ENCODE measurements at regions not wholly inside any gene's neighbourhood (a gene's known extent, or its start where the extent isn't known, plus 50 kb on each side); places are given as distances from the start of the nearest gene placed in this dataset.

GRCh38 chr12:111029305-111029704 is 108.9 kb upstream of the MYL2 start:
- no peak overlapping the region for H3K4me3 ChIP-seq (ENCODE audit: low read depth, low read length)
- DNase-seq (ENCODE audit: low read depth): no peak
- TF ChIP-seq CTCF (IDR thresholded peaks at IDR 0.05; ENCODE audit: low read depth, low read length, missing control alignments): no peak
- in situ Hi-C loops (cut with HindIII; ENCODE audit: low sequenced_read_pairs): loop anchor here (5.0 kb wide), 1 partner anchor 37 kb away; no protein-coding TSS in a partner anchor

DNA sequence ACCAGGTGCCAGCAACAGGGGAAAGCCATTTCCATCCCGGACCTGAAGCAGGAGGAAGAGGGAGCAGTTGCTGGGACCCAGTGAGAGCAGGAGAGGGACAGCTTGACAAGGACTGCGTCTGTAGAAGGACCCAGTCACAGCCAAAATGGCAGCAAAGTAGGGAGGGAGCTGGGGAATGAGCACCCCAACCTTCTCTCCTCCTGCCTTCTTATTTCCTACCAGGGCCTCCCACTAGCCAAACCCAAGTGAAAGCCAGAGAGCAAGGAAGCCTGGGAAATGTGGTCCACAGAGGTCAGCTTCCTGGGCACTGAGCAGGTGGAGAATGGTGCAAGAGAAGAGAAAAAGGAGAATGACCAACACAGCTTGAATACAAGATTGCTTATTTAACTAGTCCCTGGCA is 108.5 kb upstream of the MYL2 start:
- no peak for TF ChIP-seq CTCF (IDR thresholded peaks at IDR 0.05; ENCODE audit: low read depth, low read length, missing control alignments)
- no peak for DNase-seq (ENCODE audit: low read depth)
- in situ Hi-C loops (cut with HindIII; ENCODE audit: low sequenced_read_pairs): loop anchor here (5.0 kb wide), 1 partner anchor 37 kb away; no protein-coding TSS in a partner anchor
- H3K4me3 ChIP-seq (ENCODE audit: low read depth, low read length): no peak overlapping the region

DNA sequence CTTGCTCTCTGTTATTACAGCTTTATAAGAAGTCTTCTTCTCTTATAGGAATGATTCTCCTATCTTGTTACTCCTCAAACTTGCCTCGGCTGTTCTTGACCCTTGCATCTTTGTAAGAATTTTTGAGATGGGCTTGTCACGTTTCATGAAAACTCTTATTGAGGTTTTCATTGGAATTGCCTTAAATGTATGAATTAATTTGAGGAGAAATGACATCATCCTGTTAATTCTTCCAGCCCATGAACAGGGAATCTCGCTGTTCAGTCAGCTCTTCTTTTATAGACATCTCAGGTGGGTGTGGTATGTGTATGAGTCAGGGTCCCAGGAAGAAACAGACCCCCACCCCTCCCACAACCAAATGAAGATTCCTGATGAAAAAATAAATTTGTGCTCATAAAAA is 107.1 kb upstream of the MYL2 start:
- DNase-seq (ENCODE audit: low read depth): no peak
- H3K4me3 ChIP-seq (ENCODE audit: low read depth, low read length): no peak overlapping the region
- in situ Hi-C loops (cut with HindIII; ENCODE audit: low sequenced_read_pairs): loop anchor here (5.0 kb wide), 1 partner anchor 35 kb away; no protein-coding TSS in a partner anchor
- no peak for TF ChIP-seq CTCF (IDR thresholded peaks at IDR 0.05; ENCODE audit: low read depth, low read length, missing control alignments)

DNA sequence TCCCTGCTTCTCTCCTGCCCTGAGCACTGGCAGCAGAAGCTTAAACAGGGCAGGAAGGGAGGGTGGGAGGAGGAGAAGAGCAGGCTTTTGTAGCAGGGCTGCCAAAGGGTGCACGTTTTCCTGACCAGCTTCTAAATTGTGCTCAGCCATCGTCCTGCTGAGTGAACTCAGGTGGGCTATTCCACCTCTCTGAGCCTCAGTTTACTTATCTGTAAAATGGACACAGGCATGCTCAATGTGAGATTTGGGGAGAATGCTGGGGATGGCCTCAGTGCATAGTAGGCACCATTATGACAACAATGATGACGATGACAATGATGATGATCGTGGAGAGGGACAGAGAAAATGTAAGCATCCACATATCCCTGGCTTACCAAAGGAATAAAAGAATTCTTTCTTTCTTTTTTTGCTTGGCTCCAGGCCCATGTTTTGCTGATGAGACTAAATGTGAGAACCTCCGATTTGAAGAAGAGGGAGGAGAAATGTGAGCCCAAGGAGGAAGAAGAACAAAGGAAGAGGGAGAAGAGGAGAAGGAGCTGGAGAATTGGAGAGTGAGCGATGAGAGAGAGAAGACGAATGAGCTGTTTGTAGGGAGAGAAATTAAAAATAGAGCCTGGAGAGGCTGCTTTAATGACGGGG is 105.5 kb upstream of the MYL2 start:
- no peak for TF ChIP-seq CTCF (IDR thresholded peaks at IDR 0.05; ENCODE audit: low read depth, low read length, missing control alignments)
- in situ Hi-C loops (cut with HindIII; ENCODE audit: low sequenced_read_pairs): loop anchor here (5.0 kb wide), 1 partner anchor 34 kb away; no protein-coding TSS in a partner anchor
- no peak for DNase-seq (ENCODE audit: low read depth)
- H3K4me3 ChIP-seq (ENCODE audit: low read depth, low read length): no peak overlapping the region

GRCh38 chr12:111025301-111025700 is 104.9 kb upstream of the MYL2 start:
- in situ Hi-C loops (cut with HindIII; ENCODE audit: low sequenced_read_pairs): loop anchor here (5.0 kb wide), 1 partner anchor 33 kb away; no protein-coding TSS in a partner anchor
- no peak overlapping the region for H3K4me3 ChIP-seq (ENCODE audit: low read depth, low read length)
- TF ChIP-seq CTCF (IDR thresholded peaks at IDR 0.05; ENCODE audit: low read depth, low read length, missing control alignments): no peak

DNA sequence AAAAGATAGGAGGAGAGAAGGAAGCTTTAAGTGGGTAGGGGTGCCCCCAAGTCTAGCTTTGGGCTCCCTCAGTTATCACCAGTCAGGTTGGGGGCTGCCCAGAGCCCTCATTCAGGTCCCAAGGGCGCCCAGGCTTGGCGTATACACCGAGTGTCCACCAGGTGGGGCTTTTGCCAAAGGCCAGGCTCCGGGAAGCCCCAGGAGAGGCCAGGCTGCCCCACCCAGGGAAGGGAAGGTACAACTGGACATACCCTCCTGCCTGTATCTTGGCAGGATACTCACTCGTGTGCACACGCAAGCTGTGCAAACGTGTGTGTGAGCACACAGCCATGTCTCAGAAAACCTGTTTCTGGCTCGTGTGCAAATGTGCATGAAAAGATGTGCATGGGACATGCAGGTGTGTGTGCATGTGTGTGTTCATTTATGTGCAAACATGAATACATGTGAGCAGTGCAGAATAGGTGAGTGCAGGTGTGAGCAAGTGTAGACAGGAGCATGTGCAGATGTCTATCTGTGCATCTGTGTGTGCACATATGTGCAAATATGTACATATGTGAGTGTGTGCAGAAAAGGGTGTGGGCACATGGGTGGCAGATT is 103.9 kb upstream of the MYL2 start:
- no peak overlapping the region for H3K4me3 ChIP-seq (ENCODE audit: low read depth, low read length)
- TF ChIP-seq CTCF (IDR thresholded peaks at IDR 0.05; ENCODE audit: low read depth, low read length, missing control alignments): peak; percentile 69
- no peak for DNase-seq (ENCODE audit: low read depth)
- in situ Hi-C loops (cut with HindIII; ENCODE audit: low sequenced_read_pairs): no loop called here

More at GRCh38 chr12:111025301-111025700, 104.9 kb upstream of the MYL2 start:
- no peak for DNase-seq (ENCODE audit: low read depth)

Measured in astrocyte of the cerebellum (primary cell).